Nephron progenitor cell (in vitro differentiated cells): ENCODE measurements at regions not wholly inside any gene's neighbourhood (a gene's known extent, or its start where the extent isn't known, plus 50 kb on each side); places are given as distances from the start of the nearest gene placed in this dataset.
A peak's percentile ranks its signal among the peaks of the same experiment; 100 is the strongest.
"Not testable (repeated sequence)": the region's sequence is repeated elsewhere in the genome, so short reads cannot be mapped to it uniquely, and the experiment has no call there.

ENCODE experiments used
- DNase-seq: peaks from one replicate; pipeline ENCODE4 v3.0.0; 2021
- H3K27ac Mint-ChIP-seq: 2 replicates; pipeline ENCODE4 v1.8.0; 2021; ENCODE audit warnings: mild to moderate bottlenecking, moderate library complexity, mixed read lengths
- H3K27me3 Mint-ChIP-seq: 2 replicates; pipeline ENCODE4 v1.8.0; 2021; ENCODE audit warnings: mild to moderate bottlenecking, low read depth, mixed read lengths; ENCODE audit not compliant: poor library complexity
- H3K36me3 Mint-ChIP-seq: 2 replicates; pipeline ENCODE4 v1.8.0; 2021; ENCODE audit warnings: low read depth, mixed read lengths
- H3K4me1 Mint-ChIP-seq: 2 replicates; pipeline ENCODE4 v1.8.0; 2021; ENCODE audit warnings: mixed read lengths
- H3K4me3 Mint-ChIP-seq: 2 replicates; pipeline ENCODE4 v1.8.0; 2021; ENCODE audit warnings: mild to moderate bottlenecking, moderate library complexity, mixed read lengths
- H3K9me3 Mint-ChIP-seq: 2 replicates; pipeline ENCODE4 v1.8.0; 2021; ENCODE audit warnings: mild to moderate bottlenecking, moderate library complexity, mixed read lengths
- TF ChIP-seq, protein P1 (sequence below): fragments of 200-600 bp; sonication (generic); IDR thresholded peaks from 2 replicates; pipeline ENCODE4 v1.5.0; 2021; ENCODE audit warnings: antibody characterized with exemption

DNA sequence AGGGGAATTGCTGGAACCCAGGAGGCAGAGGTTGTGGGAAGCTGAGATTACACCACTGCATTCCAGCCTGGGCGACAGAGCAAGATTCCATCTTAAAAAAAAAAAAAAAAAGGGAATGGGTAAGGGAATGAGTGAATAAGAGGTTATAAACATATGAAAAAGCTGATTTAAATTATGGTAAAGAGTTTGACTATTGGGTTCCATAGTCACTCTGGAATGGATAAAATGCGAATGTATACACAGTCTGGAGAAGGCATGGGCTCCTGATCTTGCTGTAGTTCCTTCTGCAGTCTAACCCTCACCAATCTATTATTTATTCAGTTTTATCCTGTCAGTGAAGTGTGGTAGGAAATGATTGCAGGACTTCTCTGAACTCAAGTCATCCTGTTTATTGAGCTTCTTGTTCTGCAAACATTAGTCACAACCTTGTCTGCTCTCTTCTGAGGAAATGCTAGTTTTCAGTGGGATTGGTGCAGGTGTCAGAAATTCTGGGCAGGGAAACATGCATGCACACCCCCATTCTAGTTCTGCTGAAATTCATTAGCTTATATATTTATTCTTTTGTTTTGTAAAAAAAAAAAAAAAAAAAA, 190.9 kb upstream of the CFAP20DC start:
- Mint-ChIP-seq H3K27me3 (peaks cover 2% of the 10 kb centered on the region), H3K36me3 (no peaks in the 10 kb centered on the region), H3K27ac (no peak overlapping the region), H3K4me3 (no peak overlapping the region), H3K9me3 (peaks cover 19% of the 10 kb centered on the region), H3K4me1 (peaks cover 27% of the 10 kb centered on the region)
- TF ChIP-seq, protein P1, sequence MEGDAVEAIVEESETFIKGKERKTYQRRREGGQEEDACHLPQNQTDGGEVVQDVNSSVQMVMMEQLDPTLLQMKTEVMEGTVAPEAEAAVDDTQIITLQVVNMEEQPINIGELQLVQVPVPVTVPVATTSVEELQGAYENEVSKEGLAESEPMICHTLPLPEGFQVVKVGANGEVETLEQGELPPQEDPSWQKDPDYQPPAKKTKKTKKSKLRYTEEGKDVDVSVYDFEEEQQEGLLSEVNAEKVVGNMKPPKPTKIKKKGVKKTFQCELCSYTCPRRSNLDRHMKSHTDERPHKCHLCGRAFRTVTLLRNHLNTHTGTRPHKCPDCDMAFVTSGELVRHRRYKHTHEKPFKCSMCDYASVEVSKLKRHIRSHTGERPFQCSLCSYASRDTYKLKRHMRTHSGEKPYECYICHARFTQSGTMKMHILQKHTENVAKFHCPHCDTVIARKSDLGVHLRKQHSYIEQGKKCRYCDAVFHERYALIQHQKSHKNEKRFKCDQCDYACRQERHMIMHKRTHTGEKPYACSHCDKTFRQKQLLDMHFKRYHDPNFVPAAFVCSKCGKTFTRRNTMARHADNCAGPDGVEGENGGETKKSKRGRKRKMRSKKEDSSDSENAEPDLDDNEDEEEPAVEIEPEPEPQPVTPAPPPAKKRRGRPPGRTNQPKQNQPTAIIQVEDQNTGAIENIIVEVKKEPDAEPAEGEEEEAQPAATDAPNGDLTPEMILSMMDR = no peak
- no peak for DNase-seq

DNA sequence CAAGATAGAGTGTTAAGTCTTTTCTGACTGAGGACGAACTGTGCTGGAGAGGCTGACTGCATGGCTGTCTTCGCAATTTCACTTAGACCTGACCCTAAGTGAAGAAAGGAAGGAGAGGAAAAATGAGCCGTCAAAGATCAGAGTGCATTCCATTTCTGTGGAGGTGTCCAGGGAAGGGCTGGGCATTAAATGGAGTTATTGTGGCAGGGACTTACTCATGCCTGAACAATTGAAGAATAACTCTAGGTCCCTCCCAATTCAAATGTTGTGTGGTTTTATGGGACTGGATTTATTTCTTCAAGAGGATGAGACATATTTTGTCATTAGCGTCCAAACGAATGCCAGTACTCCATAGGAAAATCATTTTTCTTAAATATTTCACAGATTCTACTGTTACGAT, 187.3 kb upstream of the CFAP20DC start:
- Mint-ChIP-seq H3K27me3 (peaks cover 3% of the 10 kb centered on the region), H3K36me3 (no peaks in the 10 kb centered on the region), H3K27ac (no peak overlapping the region), H3K9me3 (peaks cover 18% of the 10 kb centered on the region), H3K4me1 (peaks cover 6% of the 10 kb centered on the region), H3K4me3 (no peak overlapping the region)
- TF ChIP-seq, protein P1 = no peak
- no peak for DNase-seq

DNA sequence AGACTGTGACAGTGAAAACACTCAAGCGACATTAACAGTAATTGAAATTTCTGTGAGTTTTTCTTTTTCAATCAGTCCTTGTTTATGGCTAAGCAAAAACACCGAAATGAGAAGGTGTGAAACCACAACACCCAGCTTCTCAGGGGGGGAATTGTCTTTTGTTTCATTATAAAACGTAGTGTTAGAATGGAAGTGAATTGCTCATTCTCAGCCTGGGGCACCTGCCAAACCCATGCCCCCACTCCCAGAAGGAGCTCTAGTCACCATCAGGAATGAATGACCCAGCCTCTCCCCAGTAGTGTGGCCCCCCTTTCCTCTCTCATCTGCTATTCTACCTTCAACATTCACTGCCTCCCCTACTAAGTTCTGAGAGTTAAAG, 185.8 kb upstream of the CFAP20DC start:
- H3K27me3 Mint-ChIP-seq = peaks cover 3% of the 10 kb centered on the region
- H3K4me3 Mint-ChIP-seq = no peak overlapping the region
- peaks cover 6% of the 10 kb centered on the region for H3K4me1 Mint-ChIP-seq
- H3K36me3 Mint-ChIP-seq = peaks cover 6% of the 10 kb centered on the region
- TF ChIP-seq, protein P1 = no peak
- peaks cover 33% of the 10 kb centered on the region for H3K9me3 Mint-ChIP-seq
- no peak for DNase-seq
- H3K27ac Mint-ChIP-seq = no peak overlapping the region

DNA sequence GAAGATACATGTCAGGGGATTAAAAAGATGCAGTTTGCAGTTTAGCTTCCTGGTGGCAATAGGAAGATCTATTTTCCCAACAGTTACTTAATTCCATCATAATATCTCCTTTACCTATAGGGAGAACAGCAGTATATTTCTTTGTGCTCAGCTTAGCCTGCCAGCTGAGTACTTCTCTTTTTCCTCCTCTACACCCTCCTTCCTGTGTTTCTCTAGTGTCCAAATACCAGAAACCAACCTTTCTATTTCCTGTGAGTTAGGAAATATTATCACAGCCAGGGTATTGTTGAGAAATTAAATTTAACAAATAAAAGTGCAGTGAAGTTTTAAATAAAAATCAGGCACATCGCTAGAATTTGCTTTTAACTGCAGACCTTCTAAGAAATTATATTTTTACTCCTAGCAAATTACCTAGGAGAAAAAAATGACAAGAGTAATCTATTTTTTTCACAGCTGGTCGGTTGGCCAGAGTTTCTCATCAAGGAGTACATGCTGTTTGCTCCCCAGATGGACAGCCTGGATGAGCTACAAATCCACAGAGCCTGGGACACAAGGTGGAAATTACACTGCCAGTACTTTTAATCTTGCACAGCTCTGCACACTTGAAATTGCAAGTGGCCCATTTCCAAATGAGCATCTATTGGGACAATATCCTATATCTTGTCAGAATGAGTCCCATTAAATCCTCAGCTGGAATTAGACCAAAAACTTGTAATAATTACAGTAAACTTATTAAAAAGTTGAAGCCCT, 185.2 kb upstream of the CFAP20DC start:
- Mint-ChIP-seq H3K27ac (peak overlapping the region; percentile 66), H3K4me1 (peaks cover 6% of the 10 kb centered on the region), H3K27me3 (peaks cover 3% of the 10 kb centered on the region), H3K9me3 (peaks cover 38% of the 10 kb centered on the region), H3K4me3 (no peak overlapping the region), H3K36me3 (peaks cover 7% of the 10 kb centered on the region)
- TF ChIP-seq, protein P1 = no peak
- DNase-seq = no peak

DNA sequence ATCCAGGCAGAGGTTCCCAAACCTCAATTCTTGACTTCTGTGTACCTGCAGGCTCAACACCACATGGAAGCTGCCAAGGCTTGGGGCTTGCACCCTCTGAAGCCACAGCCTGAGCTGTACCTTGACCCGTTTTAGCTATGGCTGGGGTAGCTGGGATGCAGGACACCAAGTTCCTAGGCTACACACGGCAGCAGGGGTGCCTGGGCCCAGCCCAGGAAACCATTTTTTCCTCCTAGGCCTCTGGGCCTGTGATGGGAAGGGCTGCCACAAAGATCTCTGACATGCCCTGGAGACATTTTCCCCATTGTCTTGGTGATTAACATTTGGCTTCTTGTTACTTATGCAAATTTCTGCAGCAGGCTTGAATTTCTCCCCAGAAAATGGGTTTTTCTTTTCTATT, 180.6 kb upstream of the CFAP20DC start:
- H3K27ac Mint-ChIP-seq, DNase-seq, H3K4me3 Mint-ChIP-seq, H3K27me3 Mint-ChIP-seq, H3K4me1 Mint-ChIP-seq: not testable (repeated sequence)
- peaks cover 17% of the 10 kb centered on the region for H3K36me3 Mint-ChIP-seq
- peaks cover 47% of the 10 kb centered on the region for H3K9me3 Mint-ChIP-seq

DNA sequence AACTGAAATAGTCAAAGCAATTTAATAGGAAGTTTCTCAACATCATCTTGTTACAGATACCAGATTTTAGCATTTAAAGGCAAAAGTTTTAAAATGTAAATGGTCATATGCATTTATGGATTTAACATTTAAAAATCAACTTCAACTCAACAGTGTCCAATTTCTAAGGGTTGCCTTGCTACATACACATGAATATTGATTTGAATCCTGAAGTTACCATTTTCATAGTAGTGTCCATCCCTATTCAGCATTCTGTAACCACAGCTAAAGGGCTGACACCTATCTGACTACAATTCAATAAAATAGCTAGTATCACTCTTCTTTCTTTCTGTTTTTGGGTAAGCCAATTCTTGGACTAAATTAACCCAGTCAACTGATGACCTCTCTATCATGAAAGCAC, 164.0 kb upstream of the CFAP20DC start:
- Mint-ChIP-seq H3K27ac (no peak overlapping the region), H3K4me1 (peaks cover 15% of the 10 kb centered on the region), H3K4me3 (no peak overlapping the region), H3K9me3 (peaks cover under 1% of the 10 kb centered on the region), H3K36me3 (no peaks in the 10 kb centered on the region), H3K27me3 (peaks cover under 1% of the 10 kb centered on the region)
- DNase-seq = no peak
- TF ChIP-seq, protein P1 = no peak
